Adrenal gland (tissue), 5 donors: ENCODE measurements at regions not wholly inside any gene's neighbourhood (a gene's known extent, or its start where the extent isn't known, plus 50 kb on each side); places are given as distances from the start of the nearest gene placed in this dataset.

Experiments used
- CTCF ChIP-seq, 6 experiments: fragments of 450-650 bp in 4 of 6; fragments of 200-600 bp in 2 of 6; sonication (generic) in 1 of 6; IDR thresholded peaks; 1 replicate in 5 of 6; 2 replicates in 1 of 6; pipeline versions ENCODE4 v1.5.1 to v1.8.0; 2016 to 2021; ENCODE audit warnings: antibody characterized with exemption in 6 of 6, mild to moderate bottlenecking in 2 of 6, moderate library complexity in 1 of 6
- POLR2A ChIP-seq, 2 donors: fragments of 450-650 bp; IDR thresholded peaks; one replicate each; pipeline ENCODE4 v1.6.1; 2017; ENCODE audit warnings: antibody characterized with exemption in 2 of 2, mild to moderate bottlenecking in 2 of 2, moderate library complexity in 1 of 2
- donor health status: DM: no; HTN: no; CAD: no.

- TF ChIP-seq CTCF (IDR thresholded peaks at IDR 0.05): no peak
- TF ChIP-seq POLR2A (IDR thresholded peaks at IDR 0.05): no peak
These were observed 338.8 kb downstream of the MATN1 start for GRCh38 chr1:30384286-30385245.
